Esophagus squamous epithelium (tissue), 4 donors: ENCODE measurements at regions not wholly inside any gene's neighbourhood (a gene's known extent, or its start where the extent isn't known, plus 50 kb on each side); places are given as distances from the start of the nearest gene placed in this dataset.

ENCODE experiments used
- CTCF ChIP-seq, 6 experiments: fragments of 450-650 bp in 4 of 6; fragments of 200-600 bp in 2 of 6; sonication (generic) in 2 of 6; IDR thresholded peaks; one replicate each; pipeline ENCODE4 v1.5.1; 2016 to 2019; ENCODE audit warnings: antibody characterized with exemption in 6 of 6, mild to moderate bottlenecking in 4 of 6, moderate library complexity in 4 of 6
- POLR2A ChIP-seq, 4 donors: fragments of 450-650 bp; IDR thresholded peaks; one replicate each; pipeline ENCODE4 v1.6.1; 2017; ENCODE audit warnings: antibody characterized with exemption in 4 of 4, mild to moderate bottlenecking in 4 of 4, moderate library complexity in 3 of 4

DNA sequence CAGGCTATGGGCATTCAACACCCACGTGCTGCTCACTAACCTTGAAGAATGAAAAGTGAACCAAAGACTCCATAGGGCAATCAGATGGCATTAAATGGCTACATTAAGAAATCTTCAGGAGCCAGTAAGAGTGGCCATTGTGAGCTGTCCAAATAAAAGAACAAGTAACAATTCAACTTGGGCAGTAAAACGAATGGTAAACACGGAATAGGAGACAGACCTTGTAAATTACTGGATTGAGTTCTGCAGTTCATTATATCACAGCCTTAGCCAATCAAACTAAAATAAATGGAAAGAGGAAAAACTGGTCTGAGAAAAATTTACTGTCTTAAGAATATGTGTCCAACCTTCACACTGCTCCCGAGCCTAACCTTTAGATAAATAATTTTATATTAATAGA lies 306.5 kb upstream of the ZNF521 start:
- TF ChIP-seq CTCF (IDR thresholded peaks at IDR 0.05) (no peak), POLR2A (IDR thresholded peaks at IDR 0.05) (no peak)
